ENCODE measurements at regions not wholly inside any gene's neighbourhood (a gene's known extent, or its start where the extent isn't known, plus 50 kb on each side); places are given as distances from the start of the nearest gene placed in this dataset.

DNA sequence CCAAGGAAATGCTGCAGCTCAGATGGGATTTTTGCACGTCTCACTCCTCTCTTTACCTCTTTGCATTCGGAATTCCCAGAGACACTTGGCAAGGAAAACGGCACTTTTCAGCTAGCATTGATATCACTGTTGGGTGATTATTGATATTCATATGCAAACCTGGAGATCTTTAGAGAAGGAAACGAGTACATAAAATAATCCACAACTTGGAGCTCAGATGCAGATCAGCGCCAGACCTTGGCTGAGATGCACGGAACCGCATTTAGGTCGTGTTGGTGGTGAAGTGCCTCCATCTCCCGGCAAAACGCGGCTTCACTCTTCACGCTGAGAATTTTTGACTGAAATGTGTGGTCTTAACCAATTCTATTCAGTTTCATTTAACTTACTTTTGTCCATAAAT, 77.2 kb upstream of the ARHGEF7 start:
- Histone ChIP-seq H3K4me1 (ENCODE audit: control insufficient read depth in 4 of 4, insufficient read depth in 4 of 4, low read length in 3 of 4) (no peaks in the 10 kb centered on the region), H3K36me3 (ENCODE audit: control insufficient read depth in 4 of 4, insufficient read depth in 3 of 4, low read depth in 1 of 4, low read length in 3 of 4) (no peaks in the 10 kb centered on the region), H3K27me3 (ENCODE audit: control insufficient read depth in 4 of 4, insufficient read depth in 4 of 4, low read length in 3 of 4) (peaks cover 0 to 4% (median 0%) of the 10 kb centered on the region in 4 donors), H3K4me3 (ENCODE audit: low read depth in 1 of 3, low read length in 3 of 3) (no peak overlapping the region), H3K27ac (ENCODE audit: low read depth in 1 of 2, low read length in 2 of 2) (no peak overlapping the region), H3K9ac (ENCODE audit: low read depth in 1 of 2, low read length in 2 of 2) (no peak overlapping the region), H3K9me3 (ENCODE audit: control insufficient read depth in 4 of 4, low read length in 3 of 4) (no peaks in the 10 kb centered on the region)
- no peak for DNase-seq (ENCODE audit: low spot score)
- TF ChIP-seq HNF4G (IDR thresholded peaks at IDR 0.05) (no peak), SP1 (IDR thresholded peaks at IDR 0.05) (no peak), JUND (IDR thresholded peaks at IDR 0.05) (no peak), TAF1 (conservative IDR thresholded peaks at IDR 0.05) (no peak), YY1 (IDR thresholded peaks at IDR 0.05) (no peak), FOXA2 (IDR thresholded peaks at IDR 0.05) (no peak), NR2F2 (IDR thresholded peaks at IDR 0.05) (no peak), HNF4A (conservative IDR thresholded peaks at IDR 0.05) (no peak), RAD21 (IDR thresholded peaks at IDR 0.05) (no peak), EGR1 (IDR thresholded peaks at IDR 0.05; ENCODE audit: low read depth in 2 of 2) (no peak), RXRA (IDR thresholded peaks at IDR 0.05) (no peak)
- TF ChIP-seq, protein P1, sequence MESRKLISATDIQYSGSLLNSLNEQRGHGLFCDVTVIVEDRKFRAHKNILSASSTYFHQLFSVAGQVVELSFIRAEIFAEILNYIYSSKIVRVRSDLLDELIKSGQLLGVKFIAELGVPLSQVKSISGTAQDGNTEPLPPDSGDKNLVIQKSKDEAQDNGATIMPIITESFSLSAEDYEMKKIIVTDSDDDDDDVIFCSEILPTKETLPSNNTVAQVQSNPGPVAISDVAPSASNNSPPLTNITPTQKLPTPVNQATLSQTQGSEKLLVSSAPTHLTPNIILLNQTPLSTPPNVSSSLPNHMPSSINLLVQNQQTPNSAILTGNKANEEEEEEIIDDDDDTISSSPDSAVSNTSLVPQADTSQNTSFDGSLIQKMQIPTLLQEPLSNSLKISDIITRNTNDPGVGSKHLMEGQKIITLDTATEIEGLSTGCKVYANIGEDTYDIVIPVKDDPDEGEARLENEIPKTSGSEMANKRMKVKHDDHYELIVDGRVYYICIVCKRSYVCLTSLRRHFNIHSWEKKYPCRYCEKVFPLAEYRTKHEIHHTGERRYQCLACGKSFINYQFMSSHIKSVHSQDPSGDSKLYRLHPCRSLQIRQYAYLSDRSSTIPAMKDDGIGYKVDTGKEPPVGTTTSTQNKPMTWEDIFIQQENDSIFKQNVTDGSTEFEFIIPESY (IDR thresholded peaks at IDR 0.05): no peak
- TF ChIP-seq, protein P2, sequence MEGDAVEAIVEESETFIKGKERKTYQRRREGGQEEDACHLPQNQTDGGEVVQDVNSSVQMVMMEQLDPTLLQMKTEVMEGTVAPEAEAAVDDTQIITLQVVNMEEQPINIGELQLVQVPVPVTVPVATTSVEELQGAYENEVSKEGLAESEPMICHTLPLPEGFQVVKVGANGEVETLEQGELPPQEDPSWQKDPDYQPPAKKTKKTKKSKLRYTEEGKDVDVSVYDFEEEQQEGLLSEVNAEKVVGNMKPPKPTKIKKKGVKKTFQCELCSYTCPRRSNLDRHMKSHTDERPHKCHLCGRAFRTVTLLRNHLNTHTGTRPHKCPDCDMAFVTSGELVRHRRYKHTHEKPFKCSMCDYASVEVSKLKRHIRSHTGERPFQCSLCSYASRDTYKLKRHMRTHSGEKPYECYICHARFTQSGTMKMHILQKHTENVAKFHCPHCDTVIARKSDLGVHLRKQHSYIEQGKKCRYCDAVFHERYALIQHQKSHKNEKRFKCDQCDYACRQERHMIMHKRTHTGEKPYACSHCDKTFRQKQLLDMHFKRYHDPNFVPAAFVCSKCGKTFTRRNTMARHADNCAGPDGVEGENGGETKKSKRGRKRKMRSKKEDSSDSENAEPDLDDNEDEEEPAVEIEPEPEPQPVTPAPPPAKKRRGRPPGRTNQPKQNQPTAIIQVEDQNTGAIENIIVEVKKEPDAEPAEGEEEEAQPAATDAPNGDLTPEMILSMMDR (IDR thresholded peaks at IDR 0.05; ENCODE audit: low read depth, low read length, missing input control): no peak
- TF ChIP-seq, protein P3, sequence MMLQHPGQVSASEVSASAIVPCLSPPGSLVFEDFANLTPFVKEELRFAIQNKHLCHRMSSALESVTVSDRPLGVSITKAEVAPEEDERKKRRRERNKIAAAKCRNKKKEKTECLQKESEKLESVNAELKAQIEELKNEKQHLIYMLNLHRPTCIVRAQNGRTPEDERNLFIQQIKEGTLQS (IDR thresholded peaks at IDR 0.05): no peak
- WGBS: 73% methylated on average over 12 of the region's 12 CpGs

DNA sequence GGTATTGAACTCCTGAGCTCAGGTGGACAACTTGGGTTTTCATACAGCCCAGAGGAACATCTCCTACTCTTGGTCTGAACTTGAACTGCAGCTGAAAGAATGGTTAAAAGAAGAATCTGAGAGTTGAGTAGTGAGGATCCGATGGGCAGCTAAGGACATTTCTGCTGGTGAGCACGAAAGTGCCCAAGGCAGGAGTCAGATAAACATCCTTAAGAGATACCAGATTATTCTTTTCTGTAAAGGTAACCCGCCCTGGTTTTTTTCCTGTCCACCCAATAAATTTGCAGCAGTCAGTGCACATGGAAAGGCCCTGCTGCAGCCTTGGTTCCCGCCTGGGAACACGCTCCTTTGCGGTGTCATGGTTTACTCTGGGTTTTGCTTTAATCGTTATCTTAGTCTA, 78.4 kb upstream of the ARHGEF7 start:
- Histone ChIP-seq H3K4me3 (ENCODE audit: low read depth in 1 of 3, low read length in 3 of 3) (no peak overlapping the region), H3K27me3 (ENCODE audit: control insufficient read depth in 4 of 4, insufficient read depth in 4 of 4, low read length in 3 of 4) (peaks cover 0 to 4% (median 0%) of the 10 kb centered on the region in 4 donors), H3K36me3 (ENCODE audit: control insufficient read depth in 4 of 4, insufficient read depth in 3 of 4, low read depth in 1 of 4, low read length in 3 of 4) (no peaks in the 10 kb centered on the region), H3K4me1 (ENCODE audit: control insufficient read depth in 4 of 4, insufficient read depth in 4 of 4, low read length in 3 of 4) (no peaks in the 10 kb centered on the region), H3K9ac (ENCODE audit: low read depth in 1 of 2, low read length in 2 of 2) (no peak overlapping the region), H3K9me3 (ENCODE audit: control insufficient read depth in 4 of 4, low read length in 3 of 4) (no peaks in the 10 kb centered on the region), H3K27ac (ENCODE audit: low read depth in 1 of 2, low read length in 2 of 2) (no peak overlapping the region)
- WGBS: 85% methylated on average over 7 of the region's 7 CpGs
- DNase-seq (ENCODE audit: low spot score): no peak
- no peak for TF ChIP-seq GABPA (IDR thresholded peaks at IDR 0.05 in 1 of 2, conservative IDR thresholded peaks at IDR 0.05 in 1 of 2)
- TF ChIP-seq YY1 (IDR thresholded peaks at IDR 0.05): no peak
- TF ChIP-seq, protein P3 (IDR thresholded peaks at IDR 0.05): no peak
- TF ChIP-seq RXRA (IDR thresholded peaks at IDR 0.05): no peak
- TF ChIP-seq TAF1 (conservative IDR thresholded peaks at IDR 0.05): no peak
- TF ChIP-seq, protein P1 (IDR thresholded peaks at IDR 0.05): no peak

All from liver (tissue), 8 donors.